Astrocyte of the cerebellum (primary cell): ENCODE measurements at regions not wholly inside any gene's neighbourhood (a gene's known extent, or its start where the extent isn't known, plus 50 kb on each side); places are given as distances from the start of the nearest gene placed in this dataset.

Source experiments
- DNase-seq: peaks from one replicate; pipeline ENCODE4 v3.0.0-alpha.2; 2011; ENCODE audit warnings: low read depth
- H3K4me3 ChIP-seq: 2 replicates; pipeline ENCODE4 v1.5.1; 2011; ENCODE audit warnings: mild to moderate bottlenecking, low read depth, low read length, moderate library complexity
- in situ Hi-C: cut with HindIII; loops from 2 replicates; pipeline ENCODE4 v1.10.0; 2017; ENCODE audit warnings: low sequenced_read_pairs
- TF ChIP-seq, protein P1 (sequence below): IDR thresholded peaks from 2 replicates; pipeline ENCODE4 v1.5.1; 2012; ENCODE audit warnings: low read length, low read depth, moderate library complexity, mild to moderate bottlenecking; ENCODE audit errors: missing control alignments

DNA sequence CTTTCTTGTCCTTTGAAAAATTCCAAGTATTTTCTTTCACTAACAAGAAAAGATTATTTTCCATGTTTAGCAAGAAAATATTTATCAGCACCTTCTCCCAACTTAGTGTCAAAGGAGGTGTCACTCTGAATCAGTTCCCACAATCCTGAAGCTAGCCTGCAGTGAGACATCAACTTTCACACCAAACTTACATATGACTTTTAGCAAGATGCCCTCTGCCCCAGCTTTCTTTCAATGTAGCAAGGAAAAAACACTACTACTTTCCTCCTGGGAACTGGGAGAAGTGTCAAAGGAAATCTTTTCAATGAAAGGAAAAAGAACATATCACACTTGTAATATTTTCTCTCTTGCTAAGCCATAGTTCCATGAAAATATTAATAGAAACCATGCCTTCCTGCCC lies 50.9 kb upstream of the PALMD start:
- in situ Hi-C loops = no loop called here

DNA sequence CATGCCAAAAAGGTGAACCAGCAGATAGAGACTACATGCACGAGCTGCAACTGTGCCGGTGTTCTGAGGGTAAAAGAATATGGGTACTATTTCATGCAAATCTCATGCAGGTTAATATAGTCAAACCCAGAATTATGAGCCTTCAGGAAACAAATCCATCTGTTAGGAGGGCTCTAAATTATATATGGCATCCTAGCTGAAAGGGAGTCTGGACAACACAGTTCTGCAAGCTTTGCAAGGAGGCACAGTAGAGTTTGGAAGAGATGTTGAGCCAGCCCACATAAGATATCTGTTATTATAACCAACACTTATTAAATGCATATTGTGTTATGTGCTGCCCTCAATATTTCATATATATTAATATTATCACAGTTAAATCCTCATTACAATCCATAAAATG lies 50.5 kb upstream of the PALMD start:
- TF ChIP-seq, protein P1, sequence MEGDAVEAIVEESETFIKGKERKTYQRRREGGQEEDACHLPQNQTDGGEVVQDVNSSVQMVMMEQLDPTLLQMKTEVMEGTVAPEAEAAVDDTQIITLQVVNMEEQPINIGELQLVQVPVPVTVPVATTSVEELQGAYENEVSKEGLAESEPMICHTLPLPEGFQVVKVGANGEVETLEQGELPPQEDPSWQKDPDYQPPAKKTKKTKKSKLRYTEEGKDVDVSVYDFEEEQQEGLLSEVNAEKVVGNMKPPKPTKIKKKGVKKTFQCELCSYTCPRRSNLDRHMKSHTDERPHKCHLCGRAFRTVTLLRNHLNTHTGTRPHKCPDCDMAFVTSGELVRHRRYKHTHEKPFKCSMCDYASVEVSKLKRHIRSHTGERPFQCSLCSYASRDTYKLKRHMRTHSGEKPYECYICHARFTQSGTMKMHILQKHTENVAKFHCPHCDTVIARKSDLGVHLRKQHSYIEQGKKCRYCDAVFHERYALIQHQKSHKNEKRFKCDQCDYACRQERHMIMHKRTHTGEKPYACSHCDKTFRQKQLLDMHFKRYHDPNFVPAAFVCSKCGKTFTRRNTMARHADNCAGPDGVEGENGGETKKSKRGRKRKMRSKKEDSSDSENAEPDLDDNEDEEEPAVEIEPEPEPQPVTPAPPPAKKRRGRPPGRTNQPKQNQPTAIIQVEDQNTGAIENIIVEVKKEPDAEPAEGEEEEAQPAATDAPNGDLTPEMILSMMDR = no peak
- in situ Hi-C loops = no loop called here
- no peak for DNase-seq
- no peak overlapping the region for H3K4me3 ChIP-seq

More for the DNA sequence above, 50.9 kb upstream of the PALMD start:
- H3K4me3 ChIP-seq = no peak overlapping the region
- DNase-seq = no peak
- TF ChIP-seq, protein P1 = no peak
